Ectodermal cell (in vitro differentiated cells): ENCODE measurements at regions not wholly inside any gene's neighbourhood (a gene's known extent, or its start where the extent isn't known, plus 50 kb on each side); places are given as distances from the start of the nearest gene placed in this dataset.

Experiments
- H3K27ac ChIP-seq: 2 replicates; pipeline ENCODE4 v1.7.0; 2013; ENCODE audit warnings: mild to moderate bottlenecking, low read depth, low read length; ENCODE audit not compliant: insufficient read depth, poor library complexity, severe bottlenecking
- H3K27me3 ChIP-seq: 2 replicates; pipeline ENCODE4 v1.7.0; 2013; ENCODE audit warnings: mild to moderate bottlenecking, low read length; ENCODE audit not compliant: insufficient read depth, control insufficient read depth, poor library complexity, severe bottlenecking
- H3K36me3 ChIP-seq: one replicate; pipeline ENCODE4 v1.7.0; 2013; ENCODE audit warnings: low read length; ENCODE audit not compliant: control insufficient read depth, insufficient read depth
- H3K4me1 ChIP-seq: one replicate; pipeline ENCODE4 v1.7.0; 2013; ENCODE audit warnings: low read length; ENCODE audit not compliant: control insufficient read depth, insufficient read depth
- H3K4me3 ChIP-seq: 2 replicates; pipeline ENCODE4 v1.7.0; 2013; ENCODE audit warnings: low read depth, low read length, control low read depth; ENCODE audit not compliant: insufficient read depth
- H3K9me3 ChIP-seq: 2 replicates; pipeline ENCODE4 v1.7.0; 2013; ENCODE audit warnings: mild to moderate bottlenecking, low read length, moderate library complexity; ENCODE audit not compliant: control insufficient read depth
- WGBS, 2 experiments: methylation state at CpG; one replicate each; pipeline ENCODE4 v1.1.7; 2013; ENCODE audit warnings: missing lambda C conversion rate in 2 of 2; 5-methylcytosine and 5-hydroxymethylcytosine counted together

DNA sequence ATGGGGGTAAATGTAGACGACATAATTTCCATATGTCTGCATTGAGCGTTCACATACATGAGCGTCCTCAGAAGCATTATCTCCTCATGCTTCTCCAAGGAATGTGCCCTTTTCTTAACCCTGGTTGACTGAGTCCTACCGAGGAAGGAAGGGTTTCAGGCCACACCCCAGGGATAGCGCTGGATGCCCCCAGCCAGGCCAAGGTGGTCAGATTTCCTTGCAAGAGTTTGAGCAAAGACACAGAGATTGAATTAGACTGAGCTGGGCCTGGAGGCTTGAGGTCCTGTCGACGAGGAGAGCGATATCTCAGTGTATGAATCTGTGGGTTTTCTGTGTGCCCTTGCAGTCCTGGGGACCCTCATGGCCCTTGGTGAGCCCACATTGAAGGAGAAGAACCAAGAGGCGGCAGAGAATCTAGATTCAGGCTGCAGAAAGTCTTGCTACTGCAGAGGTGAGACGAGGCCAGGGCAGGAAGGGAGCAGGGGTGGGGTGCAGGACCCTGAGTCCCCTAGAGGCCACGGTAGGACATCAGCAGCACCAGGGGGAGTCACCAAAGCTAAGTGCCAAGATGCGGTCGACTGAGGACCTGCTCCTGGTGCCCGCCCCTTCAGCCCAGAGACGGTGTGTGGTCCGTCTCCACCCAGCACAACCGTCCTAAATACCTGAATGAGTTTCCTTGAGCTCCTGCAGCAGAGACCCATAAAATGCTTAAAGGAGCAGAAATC is 94.7 kb upstream of the DIO3 start:
- no peaks in the 10 kb centered on the region for H3K36me3 ChIP-seq
- H3K4me1 ChIP-seq, result no peaks in the 10 kb centered on the region
- H3K27me3 ChIP-seq, result peaks cover 17% of the 10 kb centered on the region
- no peak overlapping the region for H3K27ac ChIP-seq
- no peak overlapping the region for H3K4me3 ChIP-seq
- WGBS, 2 experiments, result 90% methylated on average over 17 of the region's 17 CpGs
- no peaks in the 10 kb centered on the region for H3K9me3 ChIP-seq

- WGBS, 2 experiments, result 90 to 92% methylated on average over 12 to 13 of the region's 13 CpGs
- H3K4me1 ChIP-seq, result no peaks in the 10 kb centered on the region
Observed at GRCh38 chr14:101467181-101467926, 93.9 kb upstream of the DIO3 start.

GRCh38 chr14:101469382-101470247 is 91.7 kb upstream of the DIO3 start:
- no peak overlapping the region for H3K27ac ChIP-seq
- 89 to 90% methylated on average over 25 of the region's 25 CpGs for WGBS, 2 experiments

More at GRCh38 chr14:101467181-101467926, 93.9 kb upstream of the DIO3 start:
- Histone ChIP-seq H3K4me3 (no peak overlapping the region), H3K27ac (no peak overlapping the region), H3K9me3 (no peaks in the 10 kb centered on the region), H3K36me3 (no peaks in the 10 kb centered on the region), H3K27me3 (peaks cover 9% of the 10 kb centered on the region)

GRCh38 chr14:101470266-101470665 is 91.0 kb upstream of the DIO3 start:
- H3K4me3 ChIP-seq, result no peak overlapping the region
- H3K4me1 ChIP-seq, result peaks cover 6% of the 10 kb centered on the region
- WGBS, 2 experiments, result 89 to 90% methylated on average over 12 of the region's 12 CpGs
- no peaks in the 10 kb centered on the region for H3K27me3 ChIP-seq
- no peaks in the 10 kb centered on the region for H3K36me3 ChIP-seq
- no peak overlapping the region for H3K27ac ChIP-seq
- H3K9me3 ChIP-seq, result no peaks in the 10 kb centered on the region

More at GRCh38 chr14:101469382-101470247, 91.7 kb upstream of the DIO3 start:
- Histone ChIP-seq H3K36me3 (no peaks in the 10 kb centered on the region), H3K4me3 (no peak overlapping the region), H3K4me1 (peaks cover 6% of the 10 kb centered on the region), H3K9me3 (no peaks in the 10 kb centered on the region), H3K27me3 (peaks cover 2% of the 10 kb centered on the region)

DNA sequence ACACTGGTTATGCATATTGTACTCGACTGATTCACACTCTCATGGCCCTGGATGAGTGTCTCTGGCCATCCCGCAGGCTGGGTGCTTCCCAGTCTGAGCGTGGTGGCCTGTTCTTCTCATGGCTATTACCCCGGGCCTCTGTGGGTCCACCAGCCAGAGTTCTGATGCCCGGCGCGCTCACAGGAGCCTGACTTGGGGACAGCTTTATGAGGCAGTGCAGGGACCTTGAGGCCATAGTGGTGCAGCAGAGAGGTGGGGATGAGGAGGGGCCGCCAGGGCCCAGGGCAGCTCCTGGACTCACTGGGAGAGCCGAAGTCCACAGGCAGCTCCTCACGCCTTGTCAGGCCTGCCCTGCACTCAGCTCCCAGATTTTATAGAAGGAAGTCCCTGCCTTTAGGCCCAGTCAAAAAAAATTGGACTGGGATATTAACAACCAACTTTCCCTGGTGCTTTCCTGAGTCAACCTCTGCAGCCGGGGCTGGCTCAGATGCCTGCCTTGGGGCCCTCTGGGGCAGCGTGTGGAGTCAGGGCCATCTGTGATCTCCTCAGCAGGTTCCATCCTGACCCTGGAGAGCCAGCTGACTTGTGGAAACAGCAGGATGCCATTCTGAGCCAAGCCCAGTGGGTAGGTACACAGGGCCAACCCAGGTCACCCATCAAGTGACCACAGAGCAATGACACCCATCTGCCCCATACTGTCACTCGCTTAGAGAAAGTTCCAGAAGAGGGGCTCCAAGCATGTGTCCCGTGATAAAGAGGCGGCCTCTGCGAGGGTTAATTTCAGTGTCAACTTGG is 89.4 kb upstream of the DIO3 start:
- no peak overlapping the region for H3K4me3 ChIP-seq
- H3K27me3 ChIP-seq, result no peaks in the 10 kb centered on the region
- WGBS, 2 experiments, result 93 to 94% methylated on average over 16 of the region's 16 CpGs
- H3K27ac ChIP-seq, result no peak overlapping the region
- no peaks in the 10 kb centered on the region for H3K9me3 ChIP-seq
- H3K4me1 ChIP-seq, result peaks cover 7% of the 10 kb centered on the region
- no peaks in the 10 kb centered on the region for H3K36me3 ChIP-seq

DNA sequence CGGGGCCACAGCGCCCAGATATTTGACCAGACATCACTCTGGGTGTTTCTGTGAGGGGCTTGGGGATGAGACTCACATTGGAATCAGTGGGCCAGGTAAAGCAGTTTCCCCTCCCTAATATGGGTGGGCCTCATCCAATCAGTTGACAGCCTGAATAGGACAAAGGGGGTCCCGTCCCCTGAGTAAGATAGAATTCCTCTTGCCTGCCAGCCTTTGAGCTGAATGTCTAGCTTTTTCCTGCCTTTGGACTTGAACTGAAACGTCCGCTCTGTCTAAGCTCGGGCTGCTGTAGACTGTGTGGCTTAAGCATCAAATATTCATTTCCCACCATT is 88.8 kb upstream of the DIO3 start:
- H3K36me3 ChIP-seq, result no peaks in the 10 kb centered on the region
- no peaks in the 10 kb centered on the region for H3K27me3 ChIP-seq
- no peak overlapping the region for H3K27ac ChIP-seq
- peaks cover 13% of the 10 kb centered on the region for H3K4me1 ChIP-seq
- H3K9me3 ChIP-seq, result no peaks in the 10 kb centered on the region
- H3K4me3 ChIP-seq, result no peak overlapping the region
- 87% methylated on average over 6 of the region's 6 CpGs for WGBS, 2 experiments

- Histone ChIP-seq H3K27ac (no peak overlapping the region), H3K4me1 (peaks cover 14% of the 10 kb centered on the region), H3K27me3 (no peaks in the 10 kb centered on the region), H3K36me3 (no peaks in the 10 kb centered on the region), H3K9me3 (no peaks in the 10 kb centered on the region), H3K4me3 (no peak overlapping the region)
- 70 to 71% methylated on average over 12 of the region's 12 CpGs for WGBS, 2 experiments
Observed at GRCh38 chr14:101473045-101473729, 88.1 kb upstream of the DIO3 start.

DNA sequence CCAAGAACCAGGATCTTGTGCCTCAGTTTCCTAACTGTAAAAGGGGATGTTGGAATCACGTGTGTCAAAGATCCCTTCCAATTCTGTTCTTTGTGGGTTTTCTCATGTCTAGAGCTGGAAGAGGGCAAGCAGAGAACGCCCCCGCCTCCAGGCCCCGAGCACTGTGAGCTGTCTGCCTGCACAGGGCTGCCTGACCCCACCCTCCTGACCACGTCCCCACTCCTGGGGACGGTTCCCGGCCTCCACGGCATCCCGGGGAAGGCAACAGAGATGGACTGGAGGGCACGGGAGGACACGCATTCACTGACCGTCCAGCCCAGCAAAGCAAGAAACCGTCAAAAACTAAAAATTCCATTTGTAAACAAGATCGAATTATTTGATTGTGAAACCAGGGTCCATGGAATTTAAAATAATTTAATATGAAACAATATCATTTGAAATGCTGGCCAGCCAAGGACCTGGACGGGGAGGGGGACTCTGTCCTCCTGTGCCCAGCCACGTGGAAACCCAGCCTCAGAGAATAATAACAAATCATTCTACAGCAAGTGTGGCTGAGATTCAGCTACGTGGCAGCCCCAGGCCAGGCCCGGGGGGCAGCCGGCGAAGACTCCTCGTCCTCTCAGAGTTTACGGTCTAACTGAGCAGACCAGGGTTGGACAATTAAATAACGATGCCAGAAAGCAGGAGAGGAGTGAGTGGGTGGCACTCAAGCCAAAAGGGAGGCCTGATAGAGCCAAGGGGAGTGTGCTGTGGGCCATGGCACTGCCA is 87.3 kb upstream of the DIO3 start:
- 93 to 96% methylated on average over 22 to 23 of the region's 23 CpGs for WGBS, 2 experiments
- Histone ChIP-seq H3K9me3 (no peaks in the 10 kb centered on the region), H3K4me3 (no peak overlapping the region), H3K27ac (no peak overlapping the region), H3K4me1 (peaks cover 14% of the 10 kb centered on the region), H3K27me3 (no peaks in the 10 kb centered on the region), H3K36me3 (no peaks in the 10 kb centered on the region)
